Panc1 (cell line): ENCODE measurements at regions not wholly inside any gene's neighbourhood (a gene's known extent, or its start where the extent isn't known, plus 50 kb on each side); places are given as distances from the start of the nearest gene placed in this dataset.

Source experiments
- ATAC-seq: fragments of 200-7000 bp; cut with Tn5 transposase; 2 replicates; pipeline ENCODE4 v1.9.1; 2020; ENCODE audit warnings: mild to moderate bottlenecking, moderate library complexity
- BruUV-seq: library from RNA; stranded (reverse); fragments of 400-500 nt; replicated peaks from 2 replicates; lab custom pipeline; 2021; lab: Mats Ljungman, UMichigan
- CTCF ChIA-PET: fragments of 300-600 bp; sonication (Branson Sonifier 250); formaldehyde crosslinking; loops from one replicate; lab custom pipeline; 2022; ENCODE audit warnings: antibody characterized with exemption; lab: Charles Lee
- POLR2A ChIA-PET: fragments of 300-600 bp; sonication (Branson Sonifier 250); formaldehyde crosslinking; loops from one replicate; lab custom pipeline; 2022; ENCODE audit warnings: antibody characterized with exemption; lab: Charles Lee
- DNase-seq: peaks from one replicate; pipeline ENCODE4 v3.0.0-alpha.2; 2010; ENCODE audit warnings: low read depth, low spot score
- H3K27ac ChIP-seq: 2 replicates; pipeline ENCODE4 v1.5.1; 2011; ENCODE audit warnings: mild to moderate bottlenecking, low read length, inconsistent platforms
- H3K27me3 ChIP-seq: fragments of 200-500 bp; sonication (Bioruptor generic); 2 replicates; pipeline ENCODE4 v1.6.0; 2014; ENCODE audit warnings: low read length, inconsistent platforms; ENCODE audit not compliant: control insufficient read depth, insufficient read depth
- H3K36me3 ChIP-seq: fragments of 200-500 bp; sonication (Bioruptor generic); 2 replicates; pipeline ENCODE4 v1.5.1; 2014; ENCODE audit warnings: inconsistent platforms, mild to moderate bottlenecking, low read length, moderate library complexity; ENCODE audit not compliant: control insufficient read depth, insufficient read depth
- H3K4me1 ChIP-seq: 2 replicates; pipeline ENCODE4 v1.5.1; 2011; ENCODE audit warnings: inconsistent platforms, mild to moderate bottlenecking, low read length, moderate library complexity; ENCODE audit not compliant: control insufficient read depth, insufficient read depth
- H3K4me3 ChIP-seq, 2 experiments: 2 replicates each; pipeline ENCODE4 v1.5.1; 2011 to 2012; ENCODE audit warnings: low read depth in 2 of 2, low read length in 2 of 2, mild to moderate bottlenecking in 2 of 2, inconsistent platforms in 1 of 2, moderate library complexity in 1 of 2
- H3K9me3 ChIP-seq: fragments of 200-500 bp; sonication (Bioruptor generic); 2 replicates; pipeline ENCODE4 v1.5.1; 2014; ENCODE audit warnings: low read depth, mild to moderate bottlenecking, inconsistent platforms, low read length, moderate library complexity; ENCODE audit not compliant: control insufficient read depth, insufficient read depth
- CTCF ChIP-seq: fragments of 450-650 bp; IDR thresholded peaks from 2 replicates; pipeline ENCODE4 v1.5.1; 2017; ENCODE audit warnings: mild to moderate bottlenecking
- POLR2AphosphoS5 ChIP-seq: IDR thresholded peaks from 2 replicates; pipeline ENCODE4 v1.6.1; 2012; ENCODE audit warnings: mild to moderate bottlenecking, low read depth, low read length, moderate library complexity
- REST ChIP-seq, 2 experiments: IDR thresholded peaks; 2 replicates each; pipeline ENCODE4 v1.6.1; 2011 to 2012; ENCODE audit warnings: low read depth in 2 of 2, control low read depth in 1 of 2, low read length in 1 of 2, mild to moderate bottlenecking in 1 of 2, moderate library complexity in 1 of 2; ENCODE audit not compliant: insufficient read depth in 1 of 2
- SIN3A ChIP-seq: IDR thresholded peaks from 2 replicates; pipeline ENCODE4 v1.6.1; 2012; ENCODE audit warnings: low read depth, mild to moderate bottlenecking, low read length, moderate library complexity, borderline replicate concordance; ENCODE audit not compliant: insufficient read depth
- TCF7L2 ChIP-seq: IDR thresholded peaks from 2 replicates; pipeline ENCODE4 v1.6.1; 2011; ENCODE audit warnings: mild to moderate bottlenecking, low read depth, low read length, inconsistent platforms
- in situ Hi-C: cut with HindIII; loops from 2 replicates; pipeline ENCODE4 v1.10.0; 2016; ENCODE audit warnings: low sequenced_read_pairs, low pct_unique_long_range_greater_than_20kb
- intact Hi-C: fragments of 100-400 bp; cut with micrococcal nuclease; formaldehyde crosslinking; loops from one replicate; pipeline ENCODE4 v1.10.0; 2022; ENCODE audit not compliant: unreplicated experiment

GRCh38 chr3:70431911-70432310 is 119.5 kb upstream of the MDFIC2 start:
- POLR2A ChIA-PET: no interaction called here
- no peaks in the 10 kb centered on the region for H3K4me1 ChIP-seq
- CTCF ChIA-PET: no interaction called here

GRCh38 chr3:70426071-70426470 is 113.6 kb upstream of the MDFIC2 start:
- no peaks in the 10 kb centered on the region for H3K27me3 ChIP-seq
- no peaks in the 10 kb centered on the region for H3K4me1 ChIP-seq
- no peaks in the 10 kb centered on the region for H3K36me3 ChIP-seq
- CTCF ChIA-PET: no interaction called here
- H3K9me3 ChIP-seq: no peaks in the 10 kb centered on the region
- no peak for TF ChIP-seq REST (IDR thresholded peaks at IDR 0.05; ENCODE audit: insufficient read depth in 1 of 2, low read depth in 2 of 2, low read length in 1 of 2)
- no peak for TF ChIP-seq TCF7L2
- TF ChIP-seq SIN3A: no peak
- TF ChIP-seq CTCF: no peak
- TF ChIP-seq POLR2AphosphoS5: no peak
- in situ Hi-C loops: no loop called here
- ATAC-seq (no peak), DNase-seq (no peak)
- BruUV-seq: no TSS peak
- POLR2A ChIA-PET: no interaction called here
- no peak overlapping the region for H3K4me3 ChIP-seq
- no peak overlapping the region for H3K27ac ChIP-seq
- intact Hi-C loops: no loop called here

More at GRCh38 chr3:70431911-70432310, 119.5 kb upstream of the MDFIC2 start:
- Histone ChIP-seq H3K27me3 (no peaks in the 10 kb centered on the region), H3K4me3 (no peak overlapping the region), H3K9me3 (no peaks in the 10 kb centered on the region), H3K27ac (no peak overlapping the region), H3K36me3 (no peaks in the 10 kb centered on the region)
- no peak for ATAC-seq
- BruUV-seq: no TSS peak
- no peak for DNase-seq
- intact Hi-C loops (no loop called here), in situ Hi-C loops (no loop called here)
- TF ChIP-seq SIN3A (no peak), REST (IDR thresholded peaks at IDR 0.05; ENCODE audit: insufficient read depth in 1 of 2, low read depth in 2 of 2, low read length in 1 of 2) (no peak), POLR2AphosphoS5 (no peak), CTCF (no peak), TCF7L2 (no peak)
